ENCODE measurements at regions not wholly inside any gene's neighbourhood (a gene's known extent, or its start where the extent isn't known, plus 50 kb on each side); places are given as distances from the start of the nearest gene placed in this dataset.
"Not testable (repeated sequence)": the region's sequence is repeated elsewhere in the genome, so short reads cannot be mapped to it uniquely, and the experiment has no call there.

DNA sequence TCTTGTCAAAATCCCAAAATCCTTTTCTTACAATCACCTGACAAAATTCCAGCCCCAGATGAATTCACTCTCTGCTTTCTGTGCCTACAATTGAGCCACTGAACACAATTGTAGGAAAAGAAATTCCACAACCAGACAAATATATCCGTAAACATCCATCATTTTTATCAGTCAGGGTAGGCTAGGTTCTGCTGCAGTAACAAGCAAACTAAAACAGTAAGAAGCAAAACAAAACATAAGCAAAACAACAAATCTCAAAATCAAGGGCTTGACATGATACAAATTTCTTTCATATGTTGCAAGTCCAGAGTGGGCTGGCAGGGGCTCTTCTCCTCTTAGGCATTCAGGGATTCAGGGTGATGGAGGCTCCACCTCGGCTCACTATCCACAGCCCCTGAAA is 114.2 kb upstream of the MAN2A1 start:
- ATAC-seq: no peak
- no peak for DNase-seq

DNA sequence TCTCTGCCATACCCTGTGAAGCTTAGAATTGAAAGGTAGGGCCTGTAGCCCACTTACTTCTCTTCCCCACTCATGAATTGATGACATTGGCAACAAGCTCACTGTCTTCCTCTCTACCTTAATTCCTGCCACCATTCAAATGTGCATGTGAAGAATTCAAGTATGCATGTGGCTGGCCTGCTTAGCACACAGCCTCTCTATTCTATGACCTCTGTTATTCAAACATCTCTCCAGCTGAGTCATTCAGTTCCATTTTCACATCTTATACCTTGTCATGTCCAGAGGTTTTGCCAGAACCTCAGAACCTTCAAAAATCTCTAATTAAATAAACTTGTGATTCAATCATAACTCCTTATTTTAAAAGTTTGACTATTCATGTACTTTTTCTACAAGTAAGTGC is 114.7 kb upstream of the MAN2A1 start:
- DNase-seq (no peak), ATAC-seq (no peak)

DNA sequence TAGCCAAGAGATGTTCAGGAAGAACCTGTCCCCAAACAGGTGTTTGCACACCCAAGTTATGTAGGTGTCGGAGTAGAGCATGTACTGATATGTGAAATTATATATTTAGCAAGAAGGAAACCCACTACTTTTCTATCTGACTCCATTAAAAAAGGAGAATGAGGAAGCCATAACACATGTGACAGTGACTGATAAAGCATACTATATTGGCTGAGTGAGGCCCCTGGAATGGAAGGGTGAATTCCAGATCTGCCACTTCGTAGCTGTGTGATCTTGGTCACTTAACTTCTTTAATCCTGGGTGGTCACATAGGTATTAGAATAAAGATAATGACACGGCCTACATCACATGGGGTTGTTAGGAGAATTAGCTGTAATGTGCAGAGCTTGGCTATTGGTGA is 116.0 kb upstream of the MAN2A1 start:
- ATAC-seq: no peak
- no peak for DNase-seq

GRCh38 chr5:109573256-109573655 is 116.5 kb upstream of the MAN2A1 start:
- DNase-seq: no peak
- no peak for ATAC-seq

GRCh38 chr5:109571785-109572184 is 117.9 kb upstream of the MAN2A1 start:
- ATAC-seq: no peak

DNA sequence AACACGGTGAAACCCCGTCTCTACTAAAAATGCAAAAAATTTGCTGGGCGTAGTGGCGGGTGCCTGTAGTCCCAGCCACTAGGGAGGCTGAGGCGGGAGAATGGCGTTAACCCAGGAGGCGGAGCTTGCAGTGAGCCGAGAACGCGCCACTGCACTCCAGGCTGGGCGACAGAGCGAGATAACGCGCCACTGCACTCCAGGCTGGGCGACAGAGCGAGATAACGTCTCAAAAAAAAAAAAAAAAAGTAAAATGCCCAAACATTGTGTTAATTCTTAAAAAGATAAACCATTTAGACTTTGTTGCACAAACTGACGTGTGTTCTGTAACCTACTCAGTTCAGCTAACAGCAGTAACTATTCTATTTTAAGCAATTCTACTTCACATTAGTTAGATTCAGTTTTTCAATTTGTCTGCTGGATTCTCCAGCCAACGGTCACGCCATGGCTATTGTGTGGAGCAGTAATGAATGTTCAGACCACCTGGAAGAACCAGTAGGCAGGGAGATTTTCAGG is 119.3 kb upstream of the MAN2A1 start:
- DNase-seq: no peak
- ATAC-seq: no peak

More at GRCh38 chr5:109571785-109572184, 117.9 kb upstream of the MAN2A1 start:
- no peak for DNase-seq

DNA sequence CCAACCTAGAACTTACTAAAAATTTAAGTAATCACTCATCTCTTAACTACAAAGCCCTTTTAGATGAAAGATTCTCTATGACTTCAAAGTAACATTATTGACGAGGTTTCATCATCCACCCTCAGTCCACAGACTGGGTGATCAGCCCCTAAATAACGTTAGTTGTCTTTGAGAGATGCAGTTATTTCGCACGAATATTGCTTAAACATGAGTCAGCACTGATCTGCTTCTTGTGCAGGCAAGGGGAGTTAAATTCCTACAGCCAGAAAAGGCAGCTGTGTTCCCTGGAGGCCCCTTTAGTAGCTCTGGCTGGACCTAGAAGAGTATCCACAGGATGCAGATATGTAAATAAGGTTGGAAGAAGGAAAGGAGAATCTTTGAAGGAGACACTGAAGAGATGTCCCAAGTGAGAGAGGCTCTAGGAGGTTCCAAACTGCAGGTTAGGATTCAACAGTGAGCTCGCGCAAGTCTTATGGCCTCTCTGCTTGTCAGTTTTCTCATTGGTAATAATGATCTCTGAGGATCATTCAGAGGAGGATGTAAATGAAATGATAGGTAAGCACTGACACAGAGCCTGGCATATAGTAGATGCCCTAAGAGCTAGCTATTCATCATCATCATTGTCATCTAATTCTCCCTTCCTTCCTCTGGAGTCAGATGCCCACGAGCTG is 122.2 kb upstream of the MAN2A1 start:
- DNase-seq (no peak), ATAC-seq (no peak)

DNA sequence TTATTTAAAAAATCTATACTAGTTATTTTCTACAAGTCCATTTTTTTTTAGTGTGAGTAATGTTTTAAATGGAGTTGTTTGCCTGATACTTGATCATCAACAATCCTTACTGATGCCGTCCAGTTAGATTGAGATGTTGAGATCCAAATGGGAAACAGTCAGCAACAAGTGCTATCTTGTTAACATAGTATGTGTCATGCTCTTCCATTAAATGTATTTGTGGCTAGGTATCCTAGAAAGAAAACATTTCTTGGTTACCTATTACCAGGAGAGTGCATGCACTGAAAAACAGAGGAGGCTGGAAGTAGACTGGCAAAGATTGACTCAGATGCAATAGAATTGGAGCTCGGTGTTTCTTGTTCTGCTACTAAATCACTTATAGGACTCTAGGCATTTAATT is 123.4 kb upstream of the MAN2A1 start:
- ATAC-seq (no peak), DNase-seq (no peak)

GRCh38 chr5:109563739-109564138 is 126.0 kb upstream of the MAN2A1 start:
- DNase-seq (no peak), ATAC-seq (no peak)

GRCh38 chr5:109563189-109563588 is 126.5 kb upstream of the MAN2A1 start:
- ATAC-seq: no peak

GRCh38 chr5:109562441-109562840 is 127.3 kb upstream of the MAN2A1 start:
- ATAC-seq (no peak), DNase-seq (no peak)

More at GRCh38 chr5:109563189-109563588, 126.5 kb upstream of the MAN2A1 start:
- no peak for DNase-seq

GRCh38 chr5:109561447-109561846 is 128.3 kb upstream of the MAN2A1 start:
- DNase-seq: no peak
- ATAC-seq: no peak

- no peak for ATAC-seq
Observed at GRCh38 chr5:109560554-109560953, 129.2 kb upstream of the MAN2A1 start.

DNA sequence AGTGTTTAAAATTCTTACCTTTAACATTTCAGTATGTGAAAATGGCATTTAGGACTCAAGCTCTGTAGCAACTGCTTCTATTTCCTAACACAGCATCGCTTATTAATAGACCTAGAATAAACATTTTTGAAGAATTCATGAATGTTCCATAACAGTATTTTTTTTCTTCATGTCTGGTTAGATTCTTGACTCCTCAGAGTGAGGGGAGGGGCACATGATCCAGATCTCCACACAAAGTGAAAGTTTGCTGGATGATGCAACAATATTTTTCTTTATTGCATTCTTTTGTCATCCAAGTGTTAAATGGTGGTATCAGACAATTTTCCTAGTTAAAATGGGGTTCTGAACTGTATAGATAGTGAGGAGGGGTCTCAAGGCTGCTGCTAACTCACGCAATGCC is 130.8 kb upstream of the MAN2A1 start:
- ATAC-seq (no peak), DNase-seq (no peak)

More at GRCh38 chr5:109560554-109560953, 129.2 kb upstream of the MAN2A1 start:
- DNase-seq: no peak

DNA sequence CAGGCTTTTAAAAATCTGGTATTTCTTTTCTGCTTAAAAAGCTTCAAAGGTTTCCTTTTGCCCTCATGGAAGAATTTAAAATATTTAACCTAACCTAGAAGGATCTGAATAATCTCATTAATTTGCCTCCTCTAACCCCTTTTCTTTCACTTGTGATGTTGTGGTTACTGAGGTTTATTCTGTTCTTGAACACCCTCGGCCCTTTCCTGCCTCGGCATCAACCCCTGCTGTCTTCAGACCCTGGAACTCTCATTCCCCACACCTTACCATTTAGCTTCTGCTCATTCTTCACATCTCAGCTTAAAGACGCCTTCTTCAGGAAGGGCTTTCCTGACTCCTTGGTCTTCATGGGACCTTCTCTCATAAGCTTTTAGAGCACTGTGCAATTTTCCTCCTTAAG is 131.4 kb upstream of the MAN2A1 start:
- ATAC-seq: no peak
- no peak for DNase-seq

DNA sequence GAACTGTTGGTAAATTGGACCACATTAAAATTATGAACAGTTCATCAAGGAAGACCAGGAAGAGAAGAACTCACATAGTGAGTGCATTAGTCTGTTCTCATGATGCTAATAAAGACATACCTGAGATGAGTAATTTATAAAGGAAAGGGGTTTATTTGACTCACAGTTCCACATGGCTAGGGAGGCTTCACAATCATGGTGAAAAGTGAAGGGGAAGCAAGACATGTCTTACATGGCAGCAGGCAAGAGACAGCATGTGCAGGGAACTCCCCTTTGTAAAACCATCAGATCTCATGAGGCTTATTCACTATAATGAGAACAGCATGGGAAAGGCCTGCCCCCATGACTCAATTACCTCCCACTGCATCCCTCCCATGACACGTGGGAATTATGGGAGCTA is 135.9 kb upstream of the MAN2A1 start:
- ATAC-seq (no peak), DNase-seq (no peak)

- not testable (repeated sequence) for ATAC-seq
Observed at GRCh38 chr5:109551234-109551633, 138.5 kb upstream of the MAN2A1 start.

GRCh38 chr5:109550077-109550476 is 139.7 kb upstream of the MAN2A1 start:
- ATAC-seq (no peak), DNase-seq (no peak)

More at GRCh38 chr5:109551234-109551633, 138.5 kb upstream of the MAN2A1 start:
- not testable (repeated sequence) for DNase-seq

GRCh38 chr5:109546461-109546860 is 136.7 kb upstream of the PJA2 start:
- DNase-seq (no peak), ATAC-seq (no peak)

- not testable (repeated sequence) for ATAC-seq, DNase-seq
Observed at GRCh38 chr5:109544873-109545272, 135.1 kb upstream of the PJA2 start.

GRCh38 chr5:109538692-109539091 is 128.9 kb upstream of the PJA2 start:
- not testable (repeated sequence) for DNase-seq, ATAC-seq

GRCh38 chr5:109535090-109535489 is 125.3 kb upstream of the PJA2 start:
- ATAC-seq, DNase-seq: not testable (repeated sequence)

GRCh38 chr5:109533751-109534272 is 124.0 kb upstream of the PJA2 start:
- ATAC-seq (no peak), DNase-seq (no peak)

Data from stimulated activated naive CD8-positive, alpha-beta T cell treated with anti-CD3 and anti-CD28 coated beads, Interleukin-15, Interleukin-2, amounts not matched to agents 100 U/mL and 50 U/mL, for 24 hours (primary cell).